ENCODE measurements at regions not wholly inside any gene's neighbourhood (a gene's known extent, or its start where the extent isn't known, plus 50 kb on each side); places are given as distances from the start of the nearest gene placed in this dataset.

DNA sequence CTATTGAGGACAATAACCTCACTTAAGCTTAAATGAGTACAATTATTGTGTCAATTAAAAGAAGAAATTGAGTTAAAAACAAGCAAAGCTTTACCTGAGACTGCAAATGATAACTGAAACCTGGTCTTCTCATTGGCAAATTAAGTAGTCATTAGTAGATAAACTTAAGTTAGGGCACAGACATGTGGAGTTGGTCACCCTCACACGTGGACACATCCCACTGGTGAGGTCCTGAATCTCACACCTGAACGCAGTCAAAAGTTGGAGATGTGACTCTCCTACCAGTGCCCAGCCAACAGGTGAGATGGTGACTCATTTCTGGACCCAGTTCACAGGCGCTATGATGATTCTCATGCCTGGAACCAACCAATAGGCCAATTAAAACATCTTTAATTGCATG is 311.6 kb downstream of the FOXL1 start:
- no peak for DNase-seq

DNA sequence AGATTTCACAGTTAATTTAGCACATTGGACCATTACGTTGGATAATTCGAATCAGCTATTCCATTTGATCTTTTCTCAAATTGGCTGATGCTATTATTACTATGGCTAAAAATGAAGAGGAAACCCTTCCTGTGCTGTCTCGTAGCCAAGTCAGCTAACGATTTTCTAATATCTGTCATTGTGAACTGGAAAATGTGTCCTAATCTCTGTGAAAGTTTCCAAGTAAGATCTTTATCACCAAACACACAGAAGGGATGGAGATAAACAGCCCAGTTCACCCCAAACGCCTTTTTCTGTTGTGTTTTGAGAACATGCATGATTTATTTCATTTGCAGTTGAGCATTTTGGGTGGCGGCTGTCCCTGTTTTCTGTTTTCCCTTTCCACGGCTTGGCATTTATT is 312.8 kb downstream of the FOXL1 start:
- DNase-seq, result no peak

DNA sequence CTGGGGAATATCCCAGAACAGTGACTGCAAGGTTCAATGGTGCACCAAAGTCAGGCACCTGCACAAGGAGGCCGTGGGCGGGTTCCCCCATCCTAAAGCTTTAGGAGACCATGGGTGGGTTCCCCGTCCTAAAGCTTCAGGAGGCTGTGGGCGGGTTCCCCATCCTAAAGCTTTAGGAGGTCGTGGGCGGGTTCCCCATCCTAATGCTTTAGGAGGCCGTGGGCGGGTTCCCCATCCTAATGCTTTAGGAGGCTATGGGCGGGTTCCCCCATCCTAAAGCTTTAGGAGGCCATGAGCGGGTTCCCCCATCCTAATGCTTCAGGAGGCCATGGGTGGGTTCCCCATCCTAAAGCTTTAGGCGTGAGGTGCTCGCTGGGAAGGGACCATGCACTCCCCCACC is 313.3 kb downstream of the FOXL1 start:
- DNase-seq, result no peak

DNA sequence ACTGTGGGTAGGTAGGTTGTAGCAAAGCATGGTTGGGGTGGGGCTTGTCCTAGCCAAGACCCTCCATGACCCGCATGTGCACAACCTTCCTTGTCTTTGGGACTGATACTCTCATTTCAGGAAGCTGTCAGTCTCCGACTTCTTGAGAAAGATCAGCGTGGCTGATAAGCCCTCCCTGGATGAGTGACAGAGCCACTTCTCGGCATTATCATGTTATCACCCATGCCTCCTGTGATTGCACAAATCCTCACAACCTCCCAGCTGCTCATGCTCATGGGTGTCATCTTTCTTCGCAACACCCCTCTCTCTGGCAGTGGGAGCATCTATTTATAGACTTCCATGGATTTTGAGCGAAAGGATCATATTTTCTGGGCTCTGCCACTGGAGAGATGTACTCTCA is 314.2 kb downstream of the FOXL1 start:
- DNase-seq, result no peak

DNA sequence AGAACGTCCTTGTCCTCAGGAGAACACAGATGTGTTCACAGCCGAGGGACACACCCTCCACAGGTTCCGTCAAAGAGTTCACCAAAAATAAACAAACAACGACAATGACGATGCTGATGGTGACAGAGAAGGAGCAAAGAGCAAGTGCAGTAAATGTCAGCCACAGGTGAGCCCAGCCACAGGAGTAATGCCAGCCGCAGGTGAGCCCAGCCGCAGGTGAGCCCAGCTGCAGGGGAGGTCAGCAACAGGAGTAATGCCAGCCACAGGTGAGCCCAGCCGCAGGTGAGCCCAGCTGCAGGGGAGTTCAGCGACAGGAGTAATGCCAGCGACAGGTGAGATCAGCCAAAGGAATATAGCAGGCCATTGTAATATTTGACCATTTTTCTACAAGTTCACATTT is 315.2 kb downstream of the FOXL1 start:
- DNase-seq, result no peak

DNA sequence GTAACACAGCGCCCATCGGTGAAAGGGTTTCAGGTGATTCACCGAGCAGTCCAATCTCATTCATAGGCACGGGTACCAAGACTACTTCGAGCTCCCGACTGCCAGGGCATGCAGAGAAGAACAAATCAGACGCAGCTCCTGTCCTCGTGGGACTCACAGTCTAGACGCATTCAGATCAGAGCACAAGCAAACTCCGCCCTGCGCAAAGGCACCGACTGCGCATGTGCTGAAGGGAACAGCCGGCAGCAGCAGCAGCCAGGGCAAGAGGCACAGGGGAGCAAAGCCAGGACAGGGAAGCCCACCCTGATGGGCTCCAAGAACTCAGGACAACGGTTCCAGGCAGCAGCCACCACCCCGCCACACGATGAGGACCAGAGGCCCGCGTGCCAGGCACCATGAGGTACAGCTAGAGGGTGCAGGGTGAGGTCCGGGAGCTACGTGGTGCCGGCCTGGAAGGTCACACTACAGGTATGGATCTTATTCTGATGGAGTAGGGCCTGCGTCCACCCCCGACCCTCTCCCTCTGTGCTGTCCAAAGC is 315.7 kb downstream of the FOXL1 start:
- no peak for DNase-seq

DNA sequence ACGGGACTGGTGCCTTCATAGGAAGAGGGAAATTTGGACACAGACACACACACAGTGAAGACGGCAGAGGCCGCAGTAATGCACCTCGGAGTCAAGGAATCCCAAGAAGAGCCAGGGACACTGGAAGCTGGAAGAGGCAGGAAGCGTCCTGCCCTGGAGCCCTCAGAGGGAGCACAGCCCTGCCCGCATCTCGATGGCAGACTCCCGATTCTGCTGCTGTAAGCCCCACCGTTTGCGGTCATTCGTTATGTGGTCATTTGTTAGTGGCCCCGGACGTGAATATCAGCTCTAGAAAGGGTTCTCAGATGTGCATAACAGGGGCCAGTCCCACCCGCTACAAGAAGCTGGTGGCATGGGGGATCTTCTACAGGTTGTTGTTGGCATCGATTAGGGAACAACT is 316.6 kb downstream of the FOXL1 start:
- DNase-seq, result no peak

DNA sequence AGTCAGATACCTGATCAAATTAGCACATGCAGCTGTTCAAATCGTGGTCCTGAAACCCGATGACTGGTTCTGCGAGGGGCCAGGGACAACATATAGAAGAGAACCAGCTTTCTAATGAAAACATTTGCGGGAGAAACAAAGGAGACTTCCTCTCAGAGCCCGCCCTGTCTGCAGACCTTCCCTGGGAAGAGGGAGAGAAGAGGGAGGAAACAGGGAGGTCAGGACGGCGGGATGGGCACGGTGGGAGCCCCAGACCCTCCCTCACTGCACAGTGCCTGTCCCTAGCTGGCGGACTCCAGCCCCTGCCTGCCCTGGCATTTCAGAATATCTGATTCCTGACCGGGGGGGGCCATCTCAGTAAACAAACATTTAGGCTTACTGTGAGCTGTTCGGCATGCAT is 317.3 kb downstream of the FOXL1 start:
- DNase-seq, result no peak

DNA sequence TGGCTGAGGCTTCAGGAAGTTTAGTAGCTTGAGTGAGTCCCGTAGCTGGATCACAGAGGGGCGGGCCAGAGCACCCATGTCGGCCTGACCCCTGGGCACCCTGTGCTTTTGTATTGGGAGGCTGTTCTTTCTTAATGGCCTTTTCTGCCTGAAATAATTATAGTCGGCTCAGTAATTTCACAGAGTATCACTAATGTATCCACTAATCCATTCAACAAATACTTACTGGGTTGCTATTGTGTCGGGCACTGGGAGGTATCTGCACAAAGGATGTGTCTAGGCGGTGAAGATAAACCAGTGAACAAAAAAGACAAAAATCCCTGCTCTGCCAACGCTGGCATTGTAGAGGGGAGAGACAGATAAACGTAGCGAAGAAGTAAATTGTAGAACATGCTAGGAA is 318.6 kb downstream of the FOXL1 start:
- no peak for DNase-seq

DNA sequence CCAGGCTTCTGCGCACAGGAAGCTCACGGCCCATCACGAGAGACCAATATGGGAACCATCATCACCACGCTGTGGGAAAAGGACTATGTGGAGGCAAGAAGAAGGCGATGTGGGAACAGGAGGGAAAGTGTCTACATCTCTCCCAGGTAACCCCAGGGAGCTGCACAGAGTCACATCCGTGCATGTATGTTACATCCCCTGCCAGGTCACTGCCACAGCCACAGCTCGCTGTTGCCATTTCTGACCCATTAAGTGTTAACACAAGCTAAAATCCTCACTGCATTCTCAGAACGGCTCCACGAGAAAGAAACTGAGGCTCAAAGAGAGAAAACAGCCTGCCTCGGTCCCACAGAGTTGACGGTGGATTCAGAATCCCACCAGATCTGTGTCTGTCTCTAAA is 319.1 kb downstream of the FOXL1 start:
- no peak for DNase-seq

DNA sequence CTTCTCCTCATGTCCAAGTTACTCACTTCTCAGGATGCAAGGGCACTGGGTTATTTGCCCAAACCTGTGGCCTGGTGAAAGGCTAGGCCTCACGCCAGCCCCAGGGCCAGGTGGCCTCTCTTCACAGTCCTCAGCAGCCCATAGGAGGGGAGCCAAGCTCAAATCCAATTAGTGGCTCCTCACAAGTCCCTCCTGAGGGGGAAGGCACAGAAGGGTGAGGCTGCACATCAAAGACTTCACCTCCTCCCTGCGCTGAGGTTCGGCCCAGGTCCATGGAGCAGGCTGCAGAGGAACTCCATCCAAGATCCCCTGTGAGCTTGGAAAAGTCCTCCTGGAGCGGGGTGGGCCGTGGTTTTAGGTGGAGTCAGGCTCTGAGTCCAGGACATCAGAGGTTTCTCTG is 320.0 kb downstream of the FOXL1 start:
- no peak for DNase-seq

DNA sequence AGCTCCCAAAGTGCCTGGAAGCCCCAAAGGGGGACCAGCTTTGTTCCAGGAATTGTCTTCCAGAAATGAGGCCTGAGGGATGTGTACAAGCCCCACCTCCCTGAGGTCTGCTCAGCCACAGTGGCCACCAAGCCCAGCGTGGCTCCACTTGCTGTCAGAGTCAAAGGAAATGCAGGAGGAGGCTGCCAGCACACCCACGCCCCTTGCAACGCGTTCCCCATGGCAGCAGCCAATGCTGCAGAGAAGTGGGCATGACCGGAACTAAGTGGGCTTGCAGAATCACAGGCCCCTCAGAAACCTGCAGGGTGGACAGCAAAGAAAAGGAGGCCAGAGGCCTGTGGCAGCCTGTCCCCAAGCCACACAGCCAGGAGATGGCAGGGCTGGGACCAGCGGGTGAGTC is 320.8 kb downstream of the FOXL1 start:
- no peak for DNase-seq

DNA sequence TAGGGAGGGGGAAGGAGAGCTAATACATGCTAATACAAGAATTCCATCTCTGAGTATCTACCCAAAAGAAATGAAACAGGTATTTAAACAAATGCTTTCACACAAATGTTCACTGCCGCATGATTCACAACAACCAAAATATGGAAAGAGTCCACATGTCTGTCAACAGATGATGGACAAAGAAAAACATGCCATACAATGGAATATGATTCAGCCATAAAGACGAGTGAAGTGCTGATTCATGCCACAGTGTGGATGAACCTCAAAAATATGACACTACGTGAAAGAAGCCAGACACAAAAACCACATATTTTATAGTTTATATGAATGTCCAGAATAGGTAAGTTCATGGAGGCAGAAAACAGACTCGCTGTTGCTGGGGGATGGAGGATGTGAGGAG is 321.4 kb downstream of the FOXL1 start:
- DNase-seq, result no peak

DNA sequence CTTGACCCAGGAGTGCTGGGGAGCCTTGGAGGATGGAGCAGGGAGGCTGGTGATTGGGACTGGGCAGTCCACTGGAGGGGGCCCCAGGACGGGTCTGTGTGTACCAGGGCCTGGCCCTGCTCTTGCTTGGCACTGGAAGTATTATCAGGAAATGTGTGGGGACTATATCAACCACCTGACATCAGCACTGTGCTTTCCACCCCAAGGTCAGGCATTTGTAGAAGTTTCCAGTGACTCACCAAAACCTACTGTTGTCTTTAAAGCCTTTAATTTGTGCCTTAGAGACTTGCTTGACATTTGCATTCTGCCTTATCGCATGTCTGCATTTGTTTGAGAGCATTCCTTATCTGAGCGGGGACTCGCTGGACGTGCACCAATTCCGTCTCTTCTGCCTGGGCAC is 323.1 kb downstream of the FOXL1 start:
- no peak for DNase-seq

DNA sequence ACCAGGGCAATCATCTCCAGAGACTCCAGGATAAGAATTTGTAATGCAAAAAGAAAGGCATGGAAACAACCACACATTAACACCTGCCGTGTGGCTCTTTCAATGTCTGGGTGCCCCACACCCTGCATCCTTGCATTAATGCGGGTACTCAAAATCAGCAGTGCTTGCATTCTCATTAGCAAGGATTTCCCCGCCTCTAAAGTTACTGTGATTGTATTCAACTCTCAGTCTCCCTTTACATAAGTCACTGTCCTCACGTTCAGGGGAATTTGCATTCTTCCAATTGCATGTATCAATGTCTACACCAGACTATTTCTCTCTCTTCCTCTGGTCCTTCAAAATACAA is 324.3 kb downstream of the FOXL1 start:
- no peak for DNase-seq

DNA sequence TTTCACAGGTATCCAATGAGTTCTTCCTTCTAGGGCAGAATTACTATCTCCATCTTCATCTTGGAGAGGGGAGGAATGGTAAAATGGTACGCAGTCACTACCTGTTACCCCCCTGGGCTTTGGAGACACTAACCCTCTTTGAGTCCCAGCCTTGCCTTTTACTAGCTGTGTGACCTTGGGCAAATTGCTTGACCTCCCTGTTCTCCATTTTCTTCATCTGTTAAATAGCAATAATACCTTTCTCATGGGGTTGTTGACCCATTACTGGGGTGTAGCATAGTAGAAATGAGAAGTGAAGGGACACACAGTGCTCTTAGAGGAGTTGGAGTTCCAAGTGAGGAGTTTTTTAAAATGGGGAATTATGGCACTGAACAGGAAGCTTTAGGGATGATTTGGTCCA is 324.7 kb downstream of the FOXL1 start:
- DNase-seq, result no peak

DNA sequence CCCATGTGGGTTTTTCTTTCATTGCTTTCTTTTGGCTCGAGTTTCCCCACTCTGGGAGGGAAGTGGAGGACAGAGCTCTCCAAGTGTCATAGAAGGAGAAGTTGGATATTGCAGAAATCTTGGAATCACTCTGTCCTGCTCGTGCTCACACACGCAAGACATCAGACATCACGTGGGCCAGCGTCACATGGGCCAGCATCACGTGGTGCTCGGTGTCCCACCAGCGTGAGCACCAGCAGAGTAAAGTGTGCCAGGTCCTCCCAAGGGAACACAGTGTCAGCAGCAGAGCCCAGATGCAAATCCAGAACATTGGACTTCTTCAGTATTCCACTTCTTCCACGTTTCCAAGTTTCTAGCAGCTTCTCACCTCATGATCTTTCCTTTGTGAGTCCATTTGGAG is 327.0 kb downstream of the FOXL1 start:
- DNase-seq, result no peak

DNA sequence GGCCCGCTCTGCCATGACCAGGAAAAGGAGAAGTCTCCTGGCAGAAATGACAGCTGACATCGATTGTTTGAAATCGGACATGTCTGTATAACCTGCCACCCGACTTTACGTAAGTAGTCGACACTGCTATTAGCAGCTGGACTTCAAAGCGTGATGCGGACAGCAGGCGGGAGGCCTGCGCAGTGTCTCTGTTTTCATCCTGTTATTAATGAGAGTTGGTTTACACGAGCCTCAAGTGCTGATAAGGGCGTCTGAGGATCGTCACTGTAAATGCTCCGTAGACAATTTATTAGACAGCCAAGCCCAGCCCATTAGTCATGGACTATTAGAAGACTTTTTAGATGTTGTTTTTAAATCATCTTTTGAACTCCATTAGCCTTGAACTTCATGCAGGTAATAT is 328.3 kb downstream of the FOXL1 start:
- DNase-seq, result no peak

DNA sequence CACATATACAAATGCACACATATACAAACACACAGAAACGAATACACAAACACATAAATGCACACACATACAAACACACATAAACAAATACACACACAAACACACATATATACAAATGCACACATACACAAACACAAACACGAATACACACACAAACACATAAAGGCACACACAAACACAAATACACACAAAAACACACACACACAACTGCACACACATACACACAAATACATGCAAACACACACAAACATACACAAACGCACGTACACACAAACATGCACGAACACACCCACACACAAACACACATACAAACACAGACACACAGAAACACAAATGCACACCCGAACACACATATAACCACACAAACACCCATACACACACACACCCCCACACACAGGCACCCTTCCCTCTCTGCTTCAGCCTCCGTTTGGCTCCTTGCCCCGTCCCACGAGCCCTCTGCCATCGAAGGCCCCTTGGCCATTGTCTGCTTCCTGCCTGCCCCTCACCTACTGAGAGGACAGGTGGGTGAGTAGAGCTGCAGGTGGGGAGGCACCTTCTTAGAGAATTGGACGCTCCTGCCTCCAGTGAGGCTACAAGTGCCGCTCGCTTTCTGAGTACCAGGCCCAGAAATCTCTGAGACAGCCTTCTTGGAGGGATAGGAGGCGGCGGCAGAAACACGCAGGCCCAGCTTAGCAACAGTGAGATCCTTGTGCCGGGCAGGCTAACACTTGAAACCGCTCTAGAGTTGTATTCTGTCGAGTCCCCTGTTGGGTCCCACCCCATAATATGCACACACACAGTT is 331.2 kb downstream of the FOXL1 start:
- no peak for DNase-seq

DNA sequence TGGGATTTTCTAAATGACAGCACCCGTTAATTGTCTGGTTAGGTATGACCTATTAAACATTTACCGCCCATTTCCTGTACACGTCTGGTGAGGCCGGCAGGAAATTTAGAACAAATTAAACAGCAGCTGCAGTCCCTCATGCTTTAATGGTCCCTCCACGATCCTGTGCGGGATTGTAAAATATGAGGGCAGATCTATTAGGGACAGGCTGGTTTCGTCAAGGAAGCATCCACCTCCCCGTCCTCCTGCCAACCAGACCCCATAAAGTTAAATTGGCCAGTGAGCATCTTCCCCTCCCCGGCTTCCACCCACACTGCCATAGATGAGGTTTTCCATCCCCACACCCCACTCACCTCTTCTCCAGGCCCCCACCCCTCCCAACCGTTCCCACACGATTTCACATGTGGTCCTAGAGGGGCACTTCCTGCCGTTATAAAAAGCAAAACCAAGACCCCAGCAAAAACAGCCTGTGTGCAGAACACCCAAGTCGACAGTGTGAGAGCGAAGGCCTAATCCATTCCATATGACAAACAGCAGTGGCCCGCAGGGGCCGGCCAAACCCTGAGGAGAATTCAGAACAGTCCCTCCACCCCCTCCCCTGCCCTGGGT is 331.9 kb downstream of the FOXL1 start:
- DNase-seq, result no peak

DNA sequence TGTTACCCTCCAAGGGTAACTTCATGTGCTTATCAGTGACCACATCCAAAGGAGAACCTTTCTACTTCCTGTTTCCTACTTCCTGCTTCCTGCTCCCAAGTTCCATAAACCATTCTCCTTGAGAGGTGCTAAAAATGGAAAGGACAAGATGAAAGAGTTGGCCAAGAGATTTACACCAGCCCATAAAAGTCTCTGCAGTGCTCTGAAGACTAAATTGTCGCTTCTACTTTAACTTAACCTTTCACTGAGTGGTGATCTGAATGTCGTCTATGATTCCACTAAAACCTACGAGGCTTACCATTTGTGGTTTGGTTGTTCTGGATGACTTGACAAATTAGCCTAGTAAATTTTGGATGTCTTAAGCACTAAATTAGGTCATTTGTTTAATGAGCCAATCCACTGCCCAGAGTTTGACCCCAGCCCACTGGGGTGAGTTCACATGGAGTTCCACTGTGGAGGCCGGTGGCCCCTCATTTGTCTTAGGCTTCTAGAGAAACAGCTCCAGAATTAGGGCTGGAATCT is 333.1 kb downstream of the FOXL1 start:
- no peak for DNase-seq

DNA sequence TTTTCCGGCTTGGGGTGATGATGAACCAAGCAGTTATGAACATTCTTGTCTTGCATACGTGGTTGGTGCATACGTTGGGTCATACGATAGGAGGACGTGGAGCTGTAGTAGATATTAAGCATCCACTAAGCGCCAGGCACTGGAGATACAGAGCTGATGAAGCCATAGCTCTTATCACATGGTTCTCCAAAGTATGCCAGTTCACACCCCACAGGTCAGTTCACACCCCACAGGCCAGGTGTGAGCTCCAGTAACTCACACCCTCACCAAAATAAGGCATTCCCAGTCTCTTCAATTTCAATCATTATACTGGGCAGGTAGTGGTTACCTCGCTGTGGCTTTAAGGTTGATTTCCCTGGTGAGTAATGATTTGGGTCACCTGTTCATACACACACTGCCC is 335.5 kb downstream of the FOXL1 start:
- DNase-seq, result no peak

DNA sequence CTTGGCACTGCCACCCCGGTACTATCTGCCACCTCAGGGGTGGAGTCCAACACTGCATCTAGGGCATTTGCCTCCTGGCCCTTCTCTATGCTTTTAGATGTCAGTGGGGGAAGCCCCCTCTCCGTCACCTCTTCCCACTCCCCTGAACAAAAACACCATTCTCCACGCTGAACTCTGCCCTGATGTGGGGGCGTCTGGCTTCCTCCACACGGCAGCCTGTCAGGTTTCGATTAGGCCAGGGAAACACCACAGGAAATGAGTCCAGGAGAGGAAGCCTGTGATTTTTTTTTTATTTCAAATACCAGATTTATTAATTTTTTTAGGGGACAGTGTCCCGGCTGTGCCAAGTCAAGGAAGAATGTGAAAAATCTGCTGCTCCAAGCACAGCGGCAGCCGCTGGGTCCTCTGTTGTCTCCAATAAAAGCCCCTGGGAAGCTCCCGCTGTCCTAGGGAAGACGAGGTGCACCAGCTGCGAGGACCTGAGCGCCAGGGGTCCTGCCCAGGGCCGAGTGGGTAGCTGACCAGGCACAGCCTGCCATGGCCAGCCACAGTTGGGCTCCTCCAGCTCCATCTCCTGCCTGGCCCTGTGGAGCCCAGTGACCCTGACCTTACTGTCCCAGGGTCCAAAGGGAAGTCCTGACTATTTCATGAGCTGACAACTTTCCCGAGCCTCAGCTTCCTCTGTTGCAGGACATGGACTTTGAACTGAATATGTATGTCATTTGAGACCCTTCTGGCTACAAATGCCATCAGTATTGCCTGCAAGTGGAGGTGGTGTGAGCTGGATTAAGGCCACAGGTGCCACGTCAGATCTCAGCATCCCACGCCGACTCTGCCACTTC is 336.7 kb downstream of the FOXL1 start:
- no peak for DNase-seq
